Fibroblast of skin of right biceps (primary cell): ENCODE measurements at regions not wholly inside any gene's neighbourhood (a gene's known extent, or its start where the extent isn't known, plus 50 kb on each side); places are given as distances from the start of the nearest gene placed in this dataset.
A peak's percentile ranks its signal among the peaks of the same experiment; 100 is the strongest.
"Not testable (repeated sequence)": the region's sequence is repeated elsewhere in the genome, so short reads cannot be mapped to it uniquely, and the experiment has no call there.

ENCODE experiments used
- DNase-seq: peaks from one replicate; pipeline ENCODE4 v3.0.0-alpha.2; 2013

DNA sequence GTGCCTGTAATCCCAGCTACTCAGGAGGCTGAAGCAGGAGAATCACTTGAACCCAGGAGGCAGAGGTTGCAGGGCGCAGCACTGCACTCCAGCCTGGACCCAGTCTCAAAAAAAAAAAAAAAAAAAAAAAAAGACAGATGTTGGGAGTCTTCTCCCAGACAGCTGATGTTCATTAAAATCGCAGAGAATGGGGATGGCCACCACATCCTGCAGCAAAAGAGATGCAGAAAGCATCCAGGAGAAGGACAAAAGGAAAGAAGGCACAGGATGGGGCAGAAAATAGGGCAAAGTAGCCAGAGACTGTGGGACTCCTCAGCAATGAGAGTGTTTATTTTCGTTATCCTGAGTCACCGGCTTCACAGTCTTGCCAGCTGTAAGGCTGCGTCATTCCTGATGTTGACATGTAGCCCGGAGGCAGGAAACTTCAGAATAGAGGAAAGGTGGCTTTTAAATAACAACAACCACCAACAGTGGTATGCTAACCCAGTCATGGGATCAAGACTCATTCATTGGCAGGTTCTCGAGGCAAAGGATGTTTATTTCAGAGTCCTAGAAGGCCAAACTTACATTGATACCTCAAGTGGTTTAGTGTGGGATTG, 149.5 kb upstream of the SVIL start:
- peak; percentile 97 for DNase-seq

DNA sequence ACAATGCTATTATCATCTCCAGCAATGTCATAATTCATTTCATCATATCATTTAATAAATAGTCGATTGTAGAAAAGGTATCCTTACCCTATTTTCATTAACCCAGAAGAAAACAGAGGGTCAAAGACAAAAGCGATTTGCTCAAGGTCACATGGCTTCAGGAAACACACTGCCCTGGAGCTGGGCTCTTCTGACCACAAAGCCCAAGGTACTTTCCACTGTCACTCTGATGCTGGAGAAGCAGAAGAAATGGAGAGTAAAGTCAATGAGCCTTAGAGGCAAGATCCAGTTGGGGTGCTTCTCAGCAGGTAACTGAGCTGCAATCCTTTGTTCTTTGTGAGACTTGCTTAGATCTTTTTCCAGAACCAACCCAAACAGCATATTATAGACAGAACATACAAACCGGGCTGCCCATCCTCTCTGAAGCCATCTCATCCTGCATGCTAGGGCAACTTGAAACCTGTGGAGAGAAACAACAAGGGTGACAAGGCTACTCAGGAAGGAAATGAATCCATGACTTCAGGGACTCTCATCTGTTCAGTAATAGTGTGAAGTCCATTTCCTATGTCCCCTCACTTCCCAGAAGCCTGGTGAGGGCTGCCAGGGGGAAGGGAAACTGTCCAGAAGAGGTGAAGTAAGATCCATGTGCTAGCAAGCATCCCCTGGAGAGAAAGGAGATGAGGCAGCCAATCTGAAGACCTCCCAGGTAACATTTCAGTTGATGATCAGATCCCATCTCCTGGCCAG, 148.6 kb upstream of the SVIL start:
- no peak for DNase-seq

GRCh38 chr10:29780639-29781038, 145.9 kb upstream of the SVIL start:
- no peak for DNase-seq

GRCh38 chr10:29780096-29780495, 145.3 kb upstream of the SVIL start:
- no peak for DNase-seq

- DNase-seq, result no peak
These were observed 141.5 kb upstream of the SVIL start for GRCh38 chr10:29776246-29776645.

- no peak for DNase-seq
These were observed 139.7 kb upstream of the SVIL start for GRCh38 chr10:29774475-29774874.

DNA sequence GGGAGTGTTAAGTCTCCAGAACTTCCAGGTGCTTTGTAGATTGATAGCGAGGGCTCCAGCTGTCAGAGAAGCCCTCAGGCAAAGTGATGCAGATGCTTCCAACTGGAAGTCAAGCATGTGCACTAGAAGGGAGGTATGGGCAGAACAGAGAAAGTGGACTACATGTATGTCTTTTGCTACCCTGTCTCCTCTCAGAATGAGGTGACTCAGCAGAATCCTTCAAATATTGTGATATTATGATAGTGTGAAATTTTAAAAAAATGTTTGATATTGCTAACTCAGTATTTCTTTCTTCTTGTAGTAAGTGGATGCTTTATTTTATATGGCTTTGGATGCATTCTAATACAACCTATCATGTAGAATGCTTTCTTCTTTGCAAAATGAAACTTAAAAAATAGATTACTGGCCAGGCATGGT, 138.9 kb upstream of the SVIL start:
- DNase-seq, result no peak

GRCh38 chr10:29772403-29772802, 137.6 kb upstream of the SVIL start:
- no peak for DNase-seq

- DNase-seq, result no peak
These were observed 136.6 kb upstream of the SVIL start for GRCh38 chr10:29771376-29771775.

DNA sequence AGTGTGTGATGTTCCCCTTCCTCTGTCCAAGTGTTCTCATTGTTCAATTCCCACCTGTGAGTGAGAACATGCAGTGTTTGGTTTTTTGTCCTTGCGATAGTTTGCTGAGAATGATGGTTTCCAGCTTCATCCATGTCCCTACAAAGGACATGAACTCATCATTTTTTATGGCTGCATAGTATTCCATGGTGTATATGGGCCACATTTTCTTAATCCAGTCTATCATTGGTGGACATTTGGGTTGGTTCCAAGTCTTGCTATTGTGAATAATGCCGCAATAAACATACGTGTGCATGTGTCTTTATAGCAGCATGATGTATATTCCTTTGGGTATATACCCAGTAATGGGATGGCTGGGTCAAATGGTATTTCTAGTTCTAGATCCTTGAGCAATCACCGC, 134.5 kb upstream of the SVIL start:
- not testable (repeated sequence) for DNase-seq

GRCh38 chr10:29767968-29768367, 133.2 kb upstream of the SVIL start:
- DNase-seq, result no peak

GRCh38 chr10:29766753-29767152, 132.0 kb upstream of the SVIL start:
- DNase-seq, result no peak

DNA sequence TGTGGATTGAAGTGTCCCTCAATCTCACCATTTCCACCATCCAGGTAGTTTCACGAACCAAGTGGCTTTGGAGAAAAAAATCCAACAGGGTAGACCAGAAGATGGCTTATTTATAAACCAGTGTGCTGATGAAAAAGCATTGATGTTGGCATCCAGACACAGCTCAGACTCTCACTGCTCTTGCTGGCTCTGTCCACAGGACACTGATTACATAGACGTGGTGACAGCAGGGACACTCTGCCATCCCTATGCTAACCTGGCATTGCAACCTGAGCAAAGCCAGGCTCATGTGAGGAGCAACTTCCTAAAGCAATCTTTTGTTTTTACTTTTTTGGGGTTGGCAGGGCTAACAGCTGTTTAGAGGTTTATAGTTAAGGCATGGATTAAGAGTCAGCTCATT, 130.6 kb upstream of the SVIL start:
- no peak for DNase-seq

- no peak for DNase-seq
These were observed 128.6 kb upstream of the SVIL start for GRCh38 chr10:29763396-29763795.

GRCh38 chr10:29761916-29762315, 127.1 kb upstream of the SVIL start:
- no peak for DNase-seq

DNA sequence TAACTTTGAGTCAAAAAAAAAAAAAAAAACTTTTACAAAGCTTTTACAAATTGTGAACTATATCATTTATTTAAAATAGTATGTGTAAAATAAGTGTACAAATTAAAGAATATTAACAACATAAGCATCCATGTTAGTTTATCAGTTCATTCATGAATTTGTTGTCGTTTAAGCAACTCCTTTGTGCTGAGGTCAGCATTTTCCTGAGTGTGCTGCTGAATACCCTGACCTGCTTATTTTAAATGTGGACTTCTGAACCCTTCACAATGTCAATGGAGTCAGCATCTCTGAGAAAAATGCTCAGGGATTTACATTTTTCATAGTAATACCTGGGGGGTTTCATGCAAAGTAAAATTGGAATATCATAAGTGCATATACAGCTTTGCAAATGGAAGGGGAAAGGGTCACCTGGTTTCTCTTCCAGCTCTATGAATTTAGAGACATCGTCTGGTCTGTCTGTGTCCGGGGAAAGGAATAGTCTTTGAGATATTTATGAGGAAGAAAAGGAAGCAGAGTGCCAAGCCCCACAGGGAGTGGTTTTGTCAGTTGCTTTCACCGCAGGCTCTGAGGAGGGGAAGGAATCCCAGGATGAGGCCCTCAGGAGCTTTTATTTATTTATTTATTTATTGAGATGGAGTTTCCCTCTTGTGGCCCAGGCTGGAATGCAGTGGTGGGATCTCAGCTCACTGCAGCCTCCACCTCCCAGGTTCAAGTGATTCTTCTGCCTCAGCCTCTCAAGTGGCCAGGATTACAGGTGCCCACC, 125.5 kb upstream of the SVIL start:
- no peak for DNase-seq

DNA sequence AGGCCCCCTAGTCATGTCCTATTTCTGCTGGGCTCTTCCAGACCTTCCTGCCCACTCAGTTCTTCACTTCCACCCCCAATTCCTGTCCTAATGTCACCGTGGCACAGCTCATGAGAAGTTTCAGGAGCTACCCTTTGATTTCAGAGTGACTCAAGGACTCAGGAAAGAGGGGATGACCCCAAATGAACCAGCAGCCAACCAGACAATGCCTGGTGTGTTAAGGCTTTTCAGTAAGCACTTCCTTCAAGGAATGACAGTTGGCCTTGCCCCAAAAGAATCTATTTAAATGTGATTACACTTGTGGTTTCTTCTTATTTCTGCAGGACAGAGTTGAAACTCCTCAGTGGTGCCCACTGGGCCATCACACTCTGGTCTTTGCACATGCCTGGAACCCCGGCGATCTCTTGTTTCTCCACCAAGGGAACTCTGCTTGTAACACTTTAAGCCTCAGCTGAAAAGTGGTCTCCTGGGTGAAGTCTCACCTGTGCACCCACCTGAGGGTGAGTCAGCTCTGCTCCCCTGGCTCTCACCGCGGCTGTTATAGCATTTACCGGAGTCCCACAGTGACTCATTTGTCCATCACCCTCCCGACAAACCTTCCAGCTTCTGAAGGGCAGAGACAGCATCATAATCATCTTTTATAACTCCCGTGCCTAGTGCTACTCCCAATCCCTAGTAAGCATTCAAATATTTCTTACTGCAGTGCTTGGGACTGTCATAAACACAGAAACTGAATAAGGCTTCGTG, 123.0 kb upstream of the SVIL start:
- peak; percentile 49 for DNase-seq

DNA sequence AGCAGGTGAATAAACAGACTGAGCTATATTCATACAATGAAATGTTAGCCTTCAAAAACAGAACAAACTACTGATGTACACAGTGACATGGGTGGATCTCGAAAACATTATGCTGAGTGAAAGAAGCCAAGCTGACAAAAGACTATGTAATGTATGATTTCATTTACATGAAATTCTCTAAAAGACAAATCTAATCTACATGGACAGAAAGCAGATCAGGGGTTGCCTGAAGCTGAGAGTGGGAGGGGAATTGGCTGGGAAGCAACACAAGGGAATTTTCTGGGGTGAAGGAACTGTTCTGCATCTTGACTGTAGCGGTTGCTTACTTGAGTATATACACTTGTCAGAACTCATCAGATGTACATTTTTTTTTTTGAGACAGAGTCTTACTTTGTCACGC, 121.7 kb upstream of the SVIL start:
- DNase-seq, result no peak

GRCh38 chr10:29753283-29753682, 118.5 kb upstream of the SVIL start:
- no peak for DNase-seq

DNA sequence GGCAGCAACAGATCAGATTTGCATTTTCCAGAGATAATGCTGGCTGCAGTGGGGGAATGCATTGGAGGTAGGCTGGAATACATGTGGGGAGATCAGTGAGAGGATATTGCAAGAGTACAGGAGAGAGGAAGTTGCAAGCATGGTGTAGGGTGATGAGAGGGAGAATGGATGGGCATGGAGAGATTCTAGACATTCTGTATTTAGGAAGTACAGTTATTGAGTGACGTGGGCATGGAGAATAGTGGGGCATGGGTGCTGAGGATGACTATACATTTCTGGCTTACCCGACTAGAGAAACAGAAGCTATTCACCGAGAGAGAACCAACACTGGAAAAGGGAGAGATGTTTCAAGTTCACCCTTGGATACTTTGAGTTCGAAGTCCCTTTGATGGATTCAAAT, 116.9 kb upstream of the SVIL start:
- DNase-seq, result no peak

DNA sequence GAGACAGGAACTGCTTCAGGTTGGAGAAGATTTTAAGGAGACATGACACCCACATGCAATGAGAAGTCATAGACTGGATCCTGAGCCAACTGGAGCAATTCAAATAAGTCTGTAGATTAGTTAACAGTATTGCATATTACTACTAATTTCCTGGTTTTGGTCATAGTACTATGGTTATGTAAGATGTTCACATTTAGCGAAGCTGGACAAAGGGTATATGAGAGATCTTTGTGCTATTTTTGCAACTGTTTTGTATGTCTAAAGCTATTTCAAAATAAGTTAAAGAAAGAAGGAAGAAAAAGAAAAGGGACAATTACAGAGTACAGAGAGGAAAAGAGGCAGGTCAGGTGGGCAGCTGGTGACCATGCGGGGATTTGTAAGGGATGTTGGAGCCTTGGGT, 116.5 kb upstream of the SVIL start:
- DNase-seq, result no peak

DNA sequence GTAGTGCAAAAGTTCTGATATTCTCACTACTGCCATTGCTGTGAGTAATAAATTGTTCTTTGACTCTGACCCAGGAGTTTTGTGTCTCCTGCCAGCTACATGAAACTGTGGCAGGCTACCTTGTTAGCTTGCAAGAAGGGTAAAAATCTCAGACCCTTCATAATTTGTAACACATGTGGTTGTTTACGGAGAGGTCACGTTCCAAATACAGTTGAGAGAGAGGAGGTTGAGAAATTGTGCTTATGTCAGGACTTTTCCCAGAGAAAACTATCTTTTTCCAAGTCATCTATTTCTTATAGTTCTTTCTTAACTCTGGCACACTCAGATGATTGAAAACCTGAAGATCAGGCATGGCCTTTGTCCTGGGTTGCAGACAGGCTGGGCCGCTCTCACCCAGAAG, 114.4 kb upstream of the SVIL start:
- no peak for DNase-seq

- no peak for DNase-seq
These were observed 113.4 kb upstream of the SVIL start for GRCh38 chr10:29748109-29748650.
